ENCODE measurements at regions not wholly inside any gene's neighbourhood (a gene's known extent, or its start where the extent isn't known, plus 50 kb on each side); places are given as distances from the start of the nearest gene placed in this dataset.

DNA sequence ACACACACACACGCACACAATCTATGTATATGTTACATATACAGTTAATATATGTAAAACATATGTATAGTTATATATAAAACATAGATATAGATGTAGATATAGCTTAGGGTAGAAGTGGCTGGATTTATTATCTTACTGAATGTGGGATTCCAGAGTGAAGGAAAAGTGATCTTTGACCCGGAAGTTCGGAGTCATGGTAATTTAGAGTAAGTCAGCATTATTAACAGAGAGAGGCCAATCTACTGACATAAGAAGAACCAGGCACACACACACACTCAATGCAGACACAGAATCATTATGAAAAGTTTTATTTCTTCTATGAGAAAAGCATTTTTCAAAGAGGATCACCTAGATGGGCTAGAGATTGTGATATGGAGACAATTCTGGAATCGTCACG lies 384.2 kb upstream of the NOVA1 start:
- Mint-ChIP-seq H3K4me3 (ENCODE audit: unreplicated experiment) (no peak overlapping the region), H3K9me3 (ENCODE audit: unreplicated experiment) (peaks cover 10% of the 10 kb centered on the region), H3K27me3 (ENCODE audit: insufficient read depth, unreplicated experiment) (no peaks in the 10 kb centered on the region), H3K27ac (ENCODE audit: unreplicated experiment) (no peak overlapping the region), H3K36me3 (ENCODE audit: insufficient read depth, unreplicated experiment) (no peaks in the 10 kb centered on the region), H3K4me1 (ENCODE audit: low read depth, unreplicated experiment) (no peaks in the 10 kb centered on the region)
- TF ChIP-seq, protein P1, sequence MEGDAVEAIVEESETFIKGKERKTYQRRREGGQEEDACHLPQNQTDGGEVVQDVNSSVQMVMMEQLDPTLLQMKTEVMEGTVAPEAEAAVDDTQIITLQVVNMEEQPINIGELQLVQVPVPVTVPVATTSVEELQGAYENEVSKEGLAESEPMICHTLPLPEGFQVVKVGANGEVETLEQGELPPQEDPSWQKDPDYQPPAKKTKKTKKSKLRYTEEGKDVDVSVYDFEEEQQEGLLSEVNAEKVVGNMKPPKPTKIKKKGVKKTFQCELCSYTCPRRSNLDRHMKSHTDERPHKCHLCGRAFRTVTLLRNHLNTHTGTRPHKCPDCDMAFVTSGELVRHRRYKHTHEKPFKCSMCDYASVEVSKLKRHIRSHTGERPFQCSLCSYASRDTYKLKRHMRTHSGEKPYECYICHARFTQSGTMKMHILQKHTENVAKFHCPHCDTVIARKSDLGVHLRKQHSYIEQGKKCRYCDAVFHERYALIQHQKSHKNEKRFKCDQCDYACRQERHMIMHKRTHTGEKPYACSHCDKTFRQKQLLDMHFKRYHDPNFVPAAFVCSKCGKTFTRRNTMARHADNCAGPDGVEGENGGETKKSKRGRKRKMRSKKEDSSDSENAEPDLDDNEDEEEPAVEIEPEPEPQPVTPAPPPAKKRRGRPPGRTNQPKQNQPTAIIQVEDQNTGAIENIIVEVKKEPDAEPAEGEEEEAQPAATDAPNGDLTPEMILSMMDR (IDR thresholded peaks at IDR 0.05; ENCODE audit: insufficient read depth in 1 of 2, low read depth in 1 of 2, low read length in 1 of 2, severe bottlenecking in 1 of 2, unreplicated experiment in 1 of 2): no peak
- H3K4me1 ChIP-seq: no peaks in the 10 kb centered on the region
- CTCF ChIA-PET: no interaction called here
- no peak overlapping the region for H3K4me3 ChIP-seq (ENCODE audit: low read depth, low read length)
- intact Hi-C loops (cut with micrococcal nuclease; ENCODE audit: unreplicated experiment): no loop called here
- no peak for DNase-seq
- H3K27me3 ChIP-seq (replicated peaks; ENCODE audit: control insufficient read depth, insufficient read depth, low read length): no peaks in the 10 kb centered on the region
- no peaks in the 10 kb centered on the region for H3K36me3 ChIP-seq (ENCODE audit: control insufficient read depth, insufficient read depth, low read length)
- no TSS peak for BruUV-seq (replicated peaks)
- POLR2A ChIA-PET: no interaction called here
- H3K9me3 ChIP-seq: no peaks in the 10 kb centered on the region

DNA sequence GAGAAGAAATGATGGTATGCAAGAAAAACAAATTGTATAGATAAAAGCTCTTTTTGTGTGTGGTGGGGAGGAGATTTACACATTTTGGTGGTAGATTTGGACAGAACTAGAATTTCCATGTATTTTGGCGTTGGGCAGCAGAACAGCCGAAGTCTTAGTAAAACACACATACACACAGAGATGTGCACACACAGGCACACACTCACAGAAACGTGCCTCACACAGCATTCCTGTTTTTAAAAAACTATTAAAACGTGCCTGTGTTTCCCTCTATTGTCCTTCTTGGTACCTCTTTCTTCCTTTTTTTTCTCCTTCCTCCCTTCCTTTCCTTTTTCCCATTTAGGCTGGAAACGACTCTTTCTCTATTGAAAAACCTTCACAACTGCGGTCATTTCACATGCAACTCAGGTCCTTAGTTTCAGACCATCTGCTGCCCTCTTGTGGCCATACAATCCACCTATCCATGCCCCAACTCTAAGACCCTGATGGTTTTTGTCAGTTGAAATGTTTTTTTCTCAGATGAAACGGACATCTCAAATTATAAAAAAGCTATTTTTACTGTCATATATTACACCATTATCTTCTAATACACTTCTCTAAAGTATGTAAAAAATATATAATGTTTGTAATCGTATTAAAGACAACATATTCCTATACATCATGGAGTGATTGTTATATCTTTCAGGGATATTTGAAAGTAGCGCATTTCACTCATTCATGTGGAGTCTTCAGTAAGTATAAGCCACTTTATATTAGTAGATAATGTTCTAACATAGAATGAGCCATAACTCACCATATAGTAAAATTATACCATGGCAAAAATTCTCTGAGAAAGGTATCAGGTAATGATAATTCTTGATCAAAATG lies 386.7 kb upstream of the NOVA1 start:
- Histone ChIP-seq H3K4me1 (no peaks in the 10 kb centered on the region), H3K4me3 (ENCODE audit: low read depth, low read length) (no peak overlapping the region), H3K27me3 (replicated peaks; ENCODE audit: control insufficient read depth, insufficient read depth, low read length) (no peaks in the 10 kb centered on the region), H3K9me3 (no peaks in the 10 kb centered on the region), H3K36me3 (ENCODE audit: control insufficient read depth, insufficient read depth, low read length) (no peaks in the 10 kb centered on the region)
- DNase-seq: peak; percentile 42 to 53
- TF ChIP-seq, protein P1 (IDR thresholded peaks at IDR 0.05; ENCODE audit: insufficient read depth in 1 of 2, low read depth in 1 of 2, low read length in 1 of 2, severe bottlenecking in 1 of 2, unreplicated experiment in 1 of 2): peak; percentile 47 to 73
- BruUV-seq (replicated peaks): no TSS peak
- intact Hi-C loops (cut with micrococcal nuclease; ENCODE audit: unreplicated experiment): loop anchor here (5.0 kb wide), 1 partner anchor 592 kb away; no protein-coding TSS in a partner anchor
- Mint-ChIP-seq H3K36me3 (ENCODE audit: insufficient read depth, unreplicated experiment) (no peaks in the 10 kb centered on the region), H3K9me3 (ENCODE audit: unreplicated experiment) (peaks cover 10% of the 10 kb centered on the region), H3K27ac (ENCODE audit: unreplicated experiment) (no peak overlapping the region), H3K4me1 (ENCODE audit: low read depth, unreplicated experiment) (no peaks in the 10 kb centered on the region), H3K4me3 (ENCODE audit: unreplicated experiment) (no peak overlapping the region), H3K27me3 (ENCODE audit: insufficient read depth, unreplicated experiment) (peaks cover 2% of the 10 kb centered on the region)
- ChIA-PET POLR2A (no interaction called here), CTCF (no interaction called here)

DNA sequence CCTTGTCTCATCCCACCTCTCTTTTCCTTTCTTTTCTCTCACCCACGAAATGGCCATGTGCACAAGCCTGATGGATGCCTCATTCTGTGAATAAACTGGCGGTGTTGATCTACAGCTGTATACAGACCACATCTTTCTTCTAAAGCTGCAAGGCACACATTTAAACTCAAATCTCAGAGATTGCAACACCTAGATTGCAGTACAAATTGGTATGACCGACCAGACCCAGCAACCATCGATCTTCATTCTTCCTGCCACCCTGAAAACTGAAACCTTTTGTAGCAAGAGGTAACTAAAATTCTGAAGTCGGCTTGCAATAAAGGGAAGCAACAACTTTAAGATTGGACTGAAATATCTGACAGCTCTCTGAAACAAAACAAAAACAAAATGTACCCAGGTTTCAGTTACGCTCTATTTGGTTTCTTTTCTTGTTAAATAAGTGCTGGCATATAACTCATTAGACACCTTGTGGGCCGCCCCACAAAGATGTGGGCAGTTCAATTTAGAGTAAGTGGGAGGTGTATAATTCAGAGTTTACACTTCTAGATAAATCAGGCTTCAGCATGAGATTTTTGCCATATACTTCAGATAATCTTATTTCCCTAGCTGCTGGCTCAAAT lies 390.0 kb upstream of the NOVA1 start:
- no peak overlapping the region for H3K27ac Mint-ChIP-seq (ENCODE audit: unreplicated experiment)
- TF ChIP-seq, protein P1 (IDR thresholded peaks at IDR 0.05; ENCODE audit: insufficient read depth in 1 of 2, low read depth in 1 of 2, low read length in 1 of 2, severe bottlenecking in 1 of 2, unreplicated experiment in 1 of 2): no peak
- H3K4me3 ChIP-seq (ENCODE audit: low read depth, low read length): no peak overlapping the region
- BruUV-seq (replicated peaks): no TSS peak
- no peaks in the 10 kb centered on the region for H3K4me1 Mint-ChIP-seq (ENCODE audit: low read depth, unreplicated experiment)
- H3K4me3 Mint-ChIP-seq (ENCODE audit: unreplicated experiment): no peak overlapping the region
- no peak for DNase-seq
- H3K27me3 ChIP-seq (replicated peaks; ENCODE audit: control insufficient read depth, insufficient read depth, low read length): no peaks in the 10 kb centered on the region
- H3K36me3 ChIP-seq (ENCODE audit: control insufficient read depth, insufficient read depth, low read length): no peaks in the 10 kb centered on the region
- peaks cover 2% of the 10 kb centered on the region for H3K27me3 Mint-ChIP-seq (ENCODE audit: insufficient read depth, unreplicated experiment)
- POLR2A ChIA-PET: no interaction called here
- H3K9me3 ChIP-seq: no peaks in the 10 kb centered on the region
- intact Hi-C loops (cut with micrococcal nuclease; ENCODE audit: unreplicated experiment): loop anchor here (5.0 kb wide), 1 partner anchor 596 kb away; no protein-coding TSS in a partner anchor
- no peaks in the 10 kb centered on the region for H3K36me3 Mint-ChIP-seq (ENCODE audit: insufficient read depth, unreplicated experiment)
- CTCF ChIA-PET: no interaction called here
- no peaks in the 10 kb centered on the region for H3K4me1 ChIP-seq
- H3K9me3 Mint-ChIP-seq (ENCODE audit: unreplicated experiment): peaks cover 10% of the 10 kb centered on the region

Measured in Caco-2 (cell line).